ENCODE measurements at regions not wholly inside any gene's neighbourhood (a gene's known extent, or its start where the extent isn't known, plus 50 kb on each side); places are given as distances from the start of the nearest gene placed in this dataset.
"Not testable (repeated sequence)": the region's sequence is repeated elsewhere in the genome, so short reads cannot be mapped to it uniquely, and the experiment has no call there.

DNA sequence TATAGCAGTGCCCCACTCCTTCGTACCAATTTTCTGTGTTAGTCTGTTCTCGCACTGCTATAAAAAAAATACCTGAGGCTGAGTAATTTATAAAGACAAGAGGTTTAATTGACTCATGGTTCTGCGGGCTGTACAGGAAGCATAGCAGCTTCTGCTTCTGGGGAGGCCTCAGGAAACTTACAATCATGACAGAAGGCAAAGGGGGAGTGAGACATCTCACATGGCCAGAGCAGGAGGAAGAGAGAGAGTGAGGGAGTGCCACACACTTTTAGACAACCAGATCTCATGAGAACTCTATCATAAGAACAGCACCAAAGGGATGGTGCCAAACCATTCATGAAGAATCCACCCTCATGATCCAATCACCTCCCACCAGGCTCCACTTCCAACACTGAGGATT lies 133.8 kb upstream of the USP9X start:
- FAIRE-seq: not testable (repeated sequence)

DNA sequence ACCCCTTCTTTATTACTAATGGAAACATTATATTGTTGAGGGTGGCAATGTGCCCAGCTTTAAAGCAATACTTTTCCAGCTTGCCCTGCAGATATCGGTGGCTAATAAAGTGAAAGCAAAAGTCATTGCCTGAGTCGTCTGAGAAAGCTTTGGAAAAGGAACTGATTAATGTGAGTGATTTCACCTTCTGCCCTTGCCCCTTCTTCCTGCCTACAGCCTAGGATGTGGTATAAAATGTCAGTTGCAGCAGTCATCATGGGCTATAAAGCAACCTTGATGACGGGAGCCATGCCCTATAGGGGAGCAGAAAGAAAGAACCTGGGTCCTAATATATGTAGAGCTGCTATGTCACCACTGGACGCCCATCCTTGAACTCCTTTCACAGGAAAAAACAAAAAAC lies 132.4 kb upstream of the USP9X start:
- no peak for FAIRE-seq

DNA sequence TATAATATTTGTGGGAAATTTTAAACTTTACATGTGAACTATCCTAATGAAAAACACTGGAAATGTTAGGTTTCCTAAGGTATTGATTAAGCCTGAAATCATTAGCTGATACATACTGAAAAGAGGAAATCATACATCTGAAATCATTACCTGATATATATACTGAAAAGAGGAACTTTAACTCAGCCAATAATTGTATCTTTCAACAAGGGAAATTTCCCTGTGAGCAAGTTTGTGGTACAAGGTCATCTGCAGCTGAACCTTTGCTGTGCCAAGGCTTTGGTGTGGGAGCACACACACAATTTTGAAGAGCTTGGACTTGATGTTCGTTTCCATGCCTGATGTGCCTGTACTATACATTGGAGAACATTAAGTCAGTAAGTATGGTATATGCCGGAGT lies 131.9 kb upstream of the USP9X start:
- no peak for FAIRE-seq

DNA sequence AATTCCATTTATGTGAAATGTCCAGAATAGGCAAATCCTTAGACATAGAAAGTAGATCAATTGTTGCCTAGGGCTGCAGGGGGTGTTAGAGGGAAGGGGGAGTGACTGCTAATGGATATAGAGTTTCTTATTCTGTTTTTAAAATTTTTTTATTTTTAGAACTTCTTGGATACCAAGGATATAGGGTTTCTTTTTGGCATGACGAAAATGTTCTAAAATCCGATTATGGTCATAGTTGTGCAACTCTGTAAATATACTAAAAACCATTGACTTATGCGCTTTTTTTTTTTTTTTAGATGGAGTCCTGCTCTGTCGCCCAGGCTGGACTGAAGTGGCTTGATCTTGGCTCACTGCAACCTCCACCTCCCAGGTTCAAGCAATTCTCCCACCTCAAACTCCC lies 125.2 kb upstream of the USP9X start:
- no peak for FAIRE-seq

DNA sequence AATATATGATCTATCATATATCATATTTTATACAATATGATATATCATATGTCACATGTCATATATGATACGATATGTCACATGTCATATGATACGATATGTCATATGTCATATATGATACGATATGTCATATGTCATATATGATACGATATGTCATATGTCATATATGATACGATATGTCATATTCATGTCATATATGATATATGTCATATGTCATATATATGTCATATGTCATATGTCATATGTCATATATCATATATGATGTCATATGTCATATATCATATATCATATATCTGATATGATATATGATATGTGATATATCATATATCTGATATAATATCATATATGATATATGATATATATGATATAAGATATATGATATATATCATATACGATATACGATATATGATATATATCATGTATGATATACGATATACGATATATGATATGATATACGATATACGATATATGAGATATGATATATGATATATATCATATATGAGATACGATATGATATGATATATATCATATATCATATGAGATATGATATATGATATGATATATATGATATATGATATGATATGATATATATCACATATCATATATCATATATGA lies 122.3 kb upstream of the USP9X start:
- FAIRE-seq: no peak

DNA sequence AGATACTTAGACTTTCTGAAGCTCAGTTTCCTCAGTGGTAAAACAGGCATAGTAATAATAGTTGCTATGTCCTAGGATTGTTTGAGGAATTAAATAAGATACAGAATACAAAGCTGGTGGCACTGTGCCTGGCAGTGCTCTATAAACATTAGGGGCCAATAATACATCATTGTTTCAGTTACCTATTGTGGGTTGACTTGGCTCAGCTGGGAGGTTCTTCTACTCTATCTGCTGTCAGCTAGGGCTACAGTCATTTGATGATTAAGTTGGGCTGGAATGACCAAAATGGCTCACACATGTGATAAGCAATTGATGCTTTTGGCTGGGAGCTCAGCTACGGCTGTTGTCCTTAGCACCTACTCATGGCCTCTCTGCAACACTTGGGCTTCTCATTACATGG lies 121.2 kb upstream of the USP9X start:
- no peak for FAIRE-seq

DNA sequence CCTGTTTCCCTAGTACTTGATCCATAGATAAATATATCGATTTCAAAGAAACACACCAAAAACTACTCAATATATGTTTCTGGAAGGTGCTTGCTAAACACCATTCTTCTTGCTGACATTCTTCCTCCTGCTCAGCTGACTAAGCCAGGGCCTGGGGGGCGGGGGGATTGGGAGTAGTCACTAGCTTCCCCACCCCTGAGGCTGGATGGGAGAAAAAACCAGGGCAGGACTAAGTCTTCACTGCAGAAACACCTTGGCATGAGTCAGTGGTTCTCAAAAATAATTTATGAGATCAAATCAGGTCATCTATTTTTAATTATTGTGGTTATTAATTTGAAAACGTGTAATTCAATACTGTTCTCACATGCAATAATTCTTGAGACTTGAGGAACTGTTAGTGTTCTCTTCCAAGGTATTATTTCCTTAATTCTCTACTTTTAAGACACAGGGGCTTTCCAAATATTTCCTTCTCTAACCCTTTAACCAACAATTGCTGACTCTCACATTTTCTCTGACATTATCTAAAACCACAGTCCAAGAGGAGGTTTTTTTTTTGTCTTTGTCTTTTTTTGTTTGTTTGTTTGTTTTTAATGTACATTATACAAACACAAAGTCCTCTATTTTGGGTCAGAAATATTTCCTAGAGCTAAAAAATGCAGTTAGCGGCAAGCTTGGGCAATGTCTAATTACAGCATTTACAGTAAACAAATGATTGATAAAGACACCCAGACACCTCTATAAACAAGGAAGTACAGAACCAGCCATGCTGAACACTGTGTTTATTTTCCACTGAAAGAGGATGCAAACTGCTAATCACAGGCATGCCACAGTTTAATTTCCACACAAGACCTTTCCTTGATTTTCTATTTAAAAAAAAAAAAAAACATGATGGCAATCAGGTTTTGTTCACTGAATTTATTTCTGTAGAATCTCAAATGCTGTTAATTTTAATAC lies 120.3 kb upstream of the USP9X start:
- FAIRE-seq: no peak

DNA sequence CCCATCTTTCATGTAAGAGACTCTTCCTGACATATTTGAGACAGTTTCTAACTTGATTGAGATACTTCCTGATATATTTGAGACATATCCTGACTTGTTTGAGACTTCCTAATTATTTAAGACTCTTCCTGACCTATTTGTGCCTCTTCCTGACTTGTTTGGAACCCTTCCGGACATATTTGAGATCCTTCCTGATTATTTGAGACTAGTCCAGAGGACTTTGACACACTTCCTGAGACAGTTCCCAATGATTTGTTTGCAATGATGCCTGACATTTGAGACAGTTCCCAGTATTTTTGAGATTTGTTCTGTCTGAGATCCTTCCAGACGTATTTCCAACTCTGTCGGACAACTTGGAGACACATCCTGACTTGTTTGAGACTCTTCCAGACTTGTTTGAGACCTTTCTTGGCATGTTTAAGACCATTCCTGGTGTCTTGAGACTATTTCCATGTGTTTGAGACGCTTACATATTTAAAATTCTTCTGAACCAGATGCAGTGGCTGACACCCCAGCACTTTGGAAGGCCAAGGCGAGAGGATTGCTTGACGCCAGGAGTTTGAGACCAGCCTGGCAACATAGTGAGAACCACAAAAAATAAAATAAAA lies 118.9 kb upstream of the USP9X start:
- FAIRE-seq: no peak

DNA sequence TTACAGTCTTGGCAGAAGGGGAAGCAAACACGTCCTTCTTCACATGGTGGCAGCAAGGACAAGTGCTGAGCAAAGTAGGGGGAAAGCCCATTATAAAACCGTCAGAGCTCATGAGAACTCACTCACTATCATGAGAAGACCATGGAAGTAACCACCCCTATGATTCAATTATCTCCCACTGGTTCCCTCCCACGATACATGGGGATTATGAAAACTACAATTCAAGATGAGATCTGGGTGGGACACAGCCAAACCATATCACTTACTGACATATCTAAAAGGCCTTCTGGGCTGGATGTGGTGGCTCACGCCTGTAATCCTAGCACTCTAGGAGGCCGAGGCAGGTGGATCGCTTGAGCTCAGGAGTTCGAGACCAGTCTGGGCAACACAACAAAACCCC lies 117.1 kb upstream of the USP9X start:
- FAIRE-seq: no peak

DNA sequence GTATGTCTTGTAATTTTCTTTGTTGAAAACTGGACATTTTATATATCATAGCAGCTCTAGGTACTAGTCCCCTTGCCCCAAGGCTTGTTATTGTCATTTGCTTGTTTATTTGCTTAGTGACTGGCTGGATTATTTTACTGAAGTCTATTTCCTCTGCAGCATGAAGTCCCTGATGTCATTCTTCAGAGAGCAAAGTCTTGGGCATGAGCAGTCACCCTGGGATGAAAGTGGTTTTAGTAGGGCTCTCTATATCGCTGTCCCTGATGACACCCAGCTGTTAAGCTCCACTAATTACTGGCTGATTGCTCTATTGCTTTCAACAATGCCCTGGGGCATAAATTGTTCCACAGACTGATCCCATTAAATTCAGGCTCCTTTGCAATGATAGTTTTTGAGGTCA lies 113.5 kb upstream of the USP9X start:
- no peak for FAIRE-seq

DNA sequence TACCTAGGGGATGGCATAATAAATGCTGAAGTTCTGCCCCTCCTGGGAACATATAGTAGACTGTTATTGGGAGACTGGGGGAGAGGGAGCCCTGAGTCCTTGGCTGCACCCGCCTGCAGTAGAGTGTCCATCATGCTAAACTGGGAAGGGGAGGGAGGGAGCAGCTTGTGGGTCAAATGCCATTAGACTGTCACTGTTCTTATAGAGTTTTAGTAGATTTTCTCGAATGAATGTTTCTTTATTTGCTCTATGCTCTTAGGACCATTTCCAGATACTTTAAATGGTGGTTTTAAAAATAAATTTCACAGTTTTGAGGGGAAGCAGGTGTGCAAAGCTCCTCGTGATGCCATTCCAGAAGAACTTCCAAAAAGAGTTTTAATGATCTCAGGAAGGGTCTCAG lies 111.6 kb upstream of the USP9X start:
- FAIRE-seq: no peak

DNA sequence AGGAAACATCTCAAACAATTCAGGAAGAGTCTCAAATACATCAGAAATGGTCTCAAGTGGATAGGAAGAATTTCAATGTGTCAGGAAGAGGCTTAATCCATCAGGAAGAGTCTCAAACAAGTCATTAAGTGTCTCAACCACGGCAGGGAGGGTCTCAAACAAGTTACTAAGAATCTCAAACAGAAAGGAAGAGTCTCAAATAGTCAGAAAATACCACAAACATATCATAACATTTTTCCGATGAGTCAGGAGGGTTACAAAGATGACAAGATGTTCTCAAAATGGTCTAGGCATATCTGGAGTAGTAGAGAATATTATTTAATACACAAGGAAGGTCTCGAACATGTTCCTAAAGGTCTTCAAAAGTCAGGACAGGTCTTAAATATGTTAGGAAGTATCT lies 109.3 kb upstream of the USP9X start:
- no peak for FAIRE-seq

DNA sequence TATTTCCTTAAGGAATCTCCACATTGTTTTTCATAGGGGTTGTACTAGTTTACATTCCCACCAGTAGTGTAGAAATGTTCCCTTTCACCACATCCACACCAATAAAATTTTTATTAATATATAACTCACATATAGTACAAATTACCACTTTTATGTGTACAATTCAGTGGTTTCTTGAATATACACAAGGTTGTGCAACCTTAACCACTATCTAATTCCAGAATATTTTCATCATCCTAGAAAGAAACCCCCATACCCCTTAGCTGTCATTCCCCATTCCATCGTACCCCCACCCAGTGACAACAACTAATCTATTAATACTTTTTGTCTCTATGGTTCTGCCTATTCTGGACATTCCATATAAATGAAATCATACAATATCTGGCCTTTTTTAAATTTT lies 108.3 kb upstream of the USP9X start:
- FAIRE-seq: no peak

DNA sequence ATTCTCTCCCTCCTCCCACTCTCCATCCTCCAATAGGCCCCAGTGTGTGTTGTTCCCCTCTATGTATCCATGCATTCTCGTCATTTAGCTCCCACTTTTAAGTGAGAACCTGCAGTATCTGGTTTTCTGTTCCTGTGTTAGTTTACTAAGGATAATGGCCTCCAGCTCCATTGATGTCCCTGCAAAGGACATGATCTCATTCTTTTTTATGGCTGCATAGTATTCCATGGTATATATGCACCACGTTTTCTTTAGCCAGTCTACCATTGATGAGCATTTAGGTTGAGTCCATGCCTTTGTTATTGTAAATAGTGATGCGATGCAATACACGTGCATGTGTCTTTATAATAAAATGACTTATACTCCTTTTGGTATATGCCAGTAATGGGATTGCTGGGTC lies 100.3 kb upstream of the USP9X start:
- no peak for FAIRE-seq

DNA sequence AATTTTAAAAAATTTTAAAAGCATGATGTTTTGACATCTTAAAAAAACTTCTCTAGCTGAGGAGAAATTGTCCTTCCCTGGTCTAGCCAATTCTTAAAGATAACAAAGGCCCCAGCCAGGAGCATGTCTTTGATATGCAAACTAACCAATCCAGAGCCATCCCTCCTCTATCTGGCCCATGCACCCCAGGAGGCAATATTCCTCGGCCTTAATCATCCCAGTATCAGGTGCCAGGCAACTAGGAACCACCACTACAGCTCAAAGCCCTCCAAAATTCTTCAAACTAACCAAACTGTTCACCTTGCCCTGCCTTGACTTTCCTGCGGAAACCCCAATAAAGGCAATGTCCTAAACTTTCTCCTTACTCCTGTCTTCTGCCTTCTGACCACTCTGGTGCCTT lies 97.8 kb upstream of the USP9X start:
- no peak for FAIRE-seq

DNA sequence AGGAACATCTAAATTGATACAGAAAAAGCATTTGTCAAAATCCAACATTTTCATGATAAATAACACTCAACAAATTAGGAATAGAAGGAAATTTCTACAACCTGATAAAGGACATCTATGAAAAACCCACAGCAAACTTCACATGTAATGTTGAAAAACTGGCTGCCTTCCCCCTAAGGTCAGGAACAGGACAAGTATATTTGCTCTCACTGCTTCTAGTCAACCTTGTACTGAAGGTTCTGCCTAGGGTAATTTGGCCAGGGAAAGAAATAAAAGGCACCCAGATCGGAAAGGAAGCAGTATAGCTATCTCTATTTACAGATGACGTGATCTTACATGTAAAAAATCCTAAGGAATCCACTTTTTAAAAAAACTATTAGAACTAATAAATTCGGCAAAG lies 97.1 kb upstream of the USP9X start:
- FAIRE-seq: no peak

DNA sequence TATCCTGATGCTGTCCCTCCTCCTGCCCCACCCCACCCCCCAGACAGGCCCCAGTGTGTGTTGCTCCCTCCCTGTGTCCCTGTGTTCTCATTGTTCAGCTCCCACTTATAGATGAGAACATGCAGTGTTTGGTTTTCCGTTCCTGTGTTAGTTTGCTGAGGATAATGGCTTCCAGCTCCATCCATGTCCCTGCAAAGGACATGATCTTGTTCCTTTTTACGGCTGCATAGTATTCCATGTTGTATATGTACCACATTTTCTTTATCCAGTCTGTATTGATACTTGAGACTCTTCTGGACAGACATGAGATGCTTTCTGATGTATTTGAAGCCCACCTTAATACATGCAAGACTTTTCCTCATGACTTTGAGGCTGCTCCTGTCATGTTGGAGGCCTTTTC lies 91.8 kb upstream of the USP9X start:
- not testable (repeated sequence) for FAIRE-seq

DNA sequence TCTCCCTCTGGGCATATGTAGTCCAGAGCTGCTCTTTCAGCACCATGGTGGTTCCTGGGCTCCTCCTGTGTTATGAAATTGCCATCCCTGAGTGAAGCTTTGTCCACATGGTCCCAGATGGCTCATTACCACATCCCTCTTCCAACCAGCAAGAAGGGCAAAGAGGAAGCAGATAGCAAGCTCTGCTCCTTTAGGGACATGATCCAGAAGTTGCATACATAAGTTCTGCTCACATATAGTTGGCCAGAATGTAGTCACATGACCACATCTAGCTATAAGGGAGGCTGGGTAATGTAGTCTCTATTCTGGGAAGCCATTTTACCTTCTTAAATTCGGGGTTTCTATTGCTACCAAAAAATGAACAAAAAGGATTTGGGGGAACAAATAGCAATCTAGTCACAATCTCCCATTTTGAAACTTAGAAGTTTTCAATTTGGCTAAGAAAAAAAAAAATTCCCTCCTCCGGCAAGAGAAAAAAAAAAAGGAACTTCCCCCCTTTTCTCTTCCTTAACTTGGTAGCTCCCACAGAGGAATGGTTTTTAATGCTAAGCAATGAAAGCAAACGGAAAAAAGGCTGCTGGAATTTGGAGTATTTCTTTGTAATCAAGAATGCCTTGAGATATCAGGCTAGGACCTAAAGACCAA lies 88.2 kb upstream of the USP9X start:
- FAIRE-seq: peak; percentile 65

DNA sequence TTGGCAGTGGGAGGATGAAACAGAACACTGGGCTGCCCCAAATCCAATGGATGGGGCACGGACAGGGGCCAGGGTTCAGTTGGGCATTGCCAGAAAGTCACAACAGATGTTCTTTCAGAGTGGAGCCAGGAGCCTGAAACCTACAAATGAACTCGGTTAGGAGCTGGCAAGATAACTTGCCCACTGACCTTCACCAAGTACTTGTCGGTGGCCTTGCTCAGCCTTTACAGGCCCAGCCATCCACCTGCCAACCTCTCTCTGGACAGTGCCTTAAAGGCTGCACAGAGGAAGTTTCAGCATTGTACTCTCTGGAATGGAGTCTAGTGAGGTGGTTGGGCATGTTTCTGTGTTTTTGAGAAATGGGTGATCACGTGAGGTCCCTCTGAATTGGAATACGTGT lies 87.1 kb upstream of the USP9X start:
- FAIRE-seq: no peak

DNA sequence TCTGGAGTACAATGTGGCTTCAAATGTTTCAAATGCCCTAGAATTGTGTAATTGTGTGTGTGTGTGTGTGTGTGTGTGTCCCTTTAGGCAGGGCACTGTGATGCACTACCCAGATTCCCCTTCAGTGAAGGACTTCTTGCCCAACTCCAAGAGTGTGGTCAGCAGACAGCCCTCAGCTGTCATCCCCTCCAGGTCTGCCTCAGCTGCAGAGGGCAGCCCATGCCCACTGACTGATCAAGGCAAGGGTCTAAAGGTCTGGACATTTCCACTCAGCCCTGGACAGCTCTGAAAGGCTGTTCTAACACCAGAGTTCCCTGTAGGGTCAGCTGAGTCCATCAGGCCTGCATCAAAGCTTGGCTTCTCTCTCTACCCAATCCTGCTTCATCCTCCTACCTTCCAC lies 83.9 kb upstream of the USP9X start:
- no peak for FAIRE-seq

DNA sequence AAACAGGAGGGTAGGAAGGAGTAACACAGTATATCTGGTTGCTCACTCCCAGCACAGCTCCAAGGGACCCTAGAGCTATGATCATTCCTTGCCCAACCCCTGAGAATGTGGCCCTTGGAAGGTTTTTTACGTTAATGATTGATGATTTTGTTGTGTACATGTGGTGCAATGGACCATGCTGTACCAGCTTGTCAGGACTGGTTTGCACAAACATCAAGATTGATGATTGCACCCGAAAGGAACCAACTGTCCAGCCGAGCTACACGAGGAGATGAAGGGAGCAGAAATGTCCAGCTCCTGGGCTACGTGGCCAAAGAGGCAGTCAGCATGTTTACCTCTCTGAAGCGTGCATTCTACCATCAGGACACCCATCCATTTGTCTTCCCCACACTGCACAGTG lies 83.2 kb upstream of the USP9X start:
- FAIRE-seq: no peak

DNA sequence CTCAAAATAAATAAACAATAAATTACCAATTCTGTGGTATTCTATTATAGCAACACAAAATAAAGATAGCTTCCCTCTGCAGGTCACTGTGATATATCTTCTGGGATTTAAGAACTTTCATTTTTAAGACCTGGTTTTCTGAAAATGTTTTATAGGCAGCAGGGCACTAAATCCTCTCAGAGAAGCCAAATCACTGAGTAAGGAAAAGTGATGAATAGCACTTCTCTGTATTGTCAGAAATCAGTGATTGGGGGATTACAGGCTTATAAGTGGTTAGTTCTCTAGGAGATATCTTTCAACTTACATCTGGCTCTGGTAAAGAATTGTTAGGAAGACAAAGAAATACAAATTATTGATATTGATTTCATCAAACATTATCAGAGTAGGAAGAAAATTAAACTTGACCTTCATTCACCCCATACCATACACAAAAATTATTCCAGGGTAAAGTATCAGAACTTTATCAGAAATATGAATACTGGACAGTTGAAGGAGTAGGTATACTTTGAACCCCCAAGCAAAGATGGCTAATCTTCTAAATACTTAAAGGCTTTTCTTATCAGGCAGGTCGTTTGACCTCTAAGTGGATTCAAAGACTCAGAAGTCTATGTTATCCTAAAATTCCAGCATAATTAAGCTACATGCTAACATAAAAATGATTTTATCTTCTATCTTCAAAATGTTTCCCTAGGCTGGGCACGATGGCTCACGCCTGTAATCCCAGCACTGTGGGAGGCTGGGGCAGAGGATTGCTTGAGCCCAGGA lies 81.6 kb upstream of the USP9X start:
- FAIRE-seq: no peak

DNA sequence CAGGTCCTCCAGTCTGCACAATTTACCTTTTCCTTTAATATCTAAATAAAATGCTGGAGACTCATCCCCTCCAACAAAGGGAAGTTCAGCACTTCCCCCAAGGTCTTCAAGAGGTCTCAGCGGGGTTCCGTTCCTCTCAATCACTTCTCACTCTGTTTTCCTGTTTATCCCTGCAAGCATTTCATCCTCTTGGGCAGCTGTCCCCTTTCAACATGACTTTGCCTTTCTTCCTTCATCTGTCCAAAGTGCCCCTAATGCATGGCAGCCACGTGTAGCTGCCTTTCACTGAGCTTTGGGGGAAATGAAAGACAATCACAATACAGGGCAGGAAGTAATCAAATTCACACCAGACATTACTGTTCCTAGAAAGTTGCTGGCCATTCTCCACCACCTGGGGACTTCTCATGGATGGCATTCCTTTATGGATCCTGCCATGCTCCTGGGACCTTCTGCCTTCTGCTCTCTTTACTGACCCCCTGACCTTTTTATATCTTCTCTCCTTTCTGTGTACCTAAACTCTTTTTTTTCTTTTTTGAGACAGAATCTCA lies 79.7 kb upstream of the USP9X start:
- FAIRE-seq: no peak

Data from A204.1 (cell line).